HCT116 (cell line): ENCODE measurements at regions not wholly inside any gene's neighbourhood (a gene's known extent, or its start where the extent isn't known, plus 50 kb on each side); places are given as distances from the start of the nearest gene placed in this dataset.

Experiments
- ATF3 ChIP-seq: IDR thresholded peaks from 2 replicates; pipeline ENCODE4 v1.6.1; 2012
- EGR1 ChIP-seq: IDR thresholded peaks from 2 replicates; pipeline ENCODE4 v1.6.1; 2012; ENCODE audit warnings: low read depth
- EZH2 ChIP-seq: fragments of 200-600 bp; sonication (generic); IDR thresholded peaks from 2 replicates; pipeline ENCODE4 v1.6.1; 2017; ENCODE audit warnings: antibody characterized with exemption, mixed run types
- EZH2phosphoT487 ChIP-seq: fragments of 200-600 bp; IDR thresholded peaks from 2 replicates; pipeline ENCODE4 v1.6.1; 2018; ENCODE audit warnings: antibody characterized with exemption, borderline replicate concordance
- POLR2AphosphoS5 ChIP-seq: IDR thresholded peaks from 2 replicates; pipeline ENCODE4 v1.6.1; 2011; ENCODE audit warnings: mild to moderate bottlenecking, low read depth, low read length, moderate library complexity
- YY1 ChIP-seq: IDR thresholded peaks from 2 replicates; pipeline ENCODE4 v1.6.1; 2011; ENCODE audit warnings: low read length, low read depth, moderate library complexity, mild to moderate bottlenecking; ENCODE audit not compliant: insufficient replicate concordance; ENCODE audit errors: extremely low read depth
- ZBTB33 ChIP-seq: IDR thresholded peaks from 2 replicates; pipeline ENCODE4 v1.6.1; 2011; ENCODE audit warnings: mild to moderate bottlenecking, low read length, moderate library complexity; ENCODE audit not compliant: insufficient replicate concordance; ENCODE audit errors: extremely low read depth
- TF ChIP-seq, protein P1 (sequence below), 3 experiments: fragments of 200-600 bp in 1 of 3; sonication (generic) in 1 of 3; IDR thresholded peaks in 2 of 3; conservative IDR thresholded peaks in 1 of 3; 2 replicates each; pipeline ENCODE4 v1.5.1; 2012 to 2017; ENCODE audit warnings: low read depth in 2 of 3, low read length in 2 of 3, antibody characterized with exemption in 1 of 3, borderline replicate concordance in 1 of 3, control low read depth in 1 of 3, mild to moderate bottlenecking in 1 of 3, mixed read lengths in 1 of 3, mixed run types in 1 of 3, moderate library complexity in 1 of 3; ENCODE audit not compliant: insufficient read depth in 1 of 3
- TF ChIP-seq, protein P2 (sequence below): IDR thresholded peaks from 2 replicates; pipeline ENCODE4 v1.6.1; 2012

GRCh38 chr12:18998343-18999261, 130.9 kb upstream of the PLEKHA5 start:
- no peak for TF ChIP-seq EGR1
- TF ChIP-seq, protein P1, sequence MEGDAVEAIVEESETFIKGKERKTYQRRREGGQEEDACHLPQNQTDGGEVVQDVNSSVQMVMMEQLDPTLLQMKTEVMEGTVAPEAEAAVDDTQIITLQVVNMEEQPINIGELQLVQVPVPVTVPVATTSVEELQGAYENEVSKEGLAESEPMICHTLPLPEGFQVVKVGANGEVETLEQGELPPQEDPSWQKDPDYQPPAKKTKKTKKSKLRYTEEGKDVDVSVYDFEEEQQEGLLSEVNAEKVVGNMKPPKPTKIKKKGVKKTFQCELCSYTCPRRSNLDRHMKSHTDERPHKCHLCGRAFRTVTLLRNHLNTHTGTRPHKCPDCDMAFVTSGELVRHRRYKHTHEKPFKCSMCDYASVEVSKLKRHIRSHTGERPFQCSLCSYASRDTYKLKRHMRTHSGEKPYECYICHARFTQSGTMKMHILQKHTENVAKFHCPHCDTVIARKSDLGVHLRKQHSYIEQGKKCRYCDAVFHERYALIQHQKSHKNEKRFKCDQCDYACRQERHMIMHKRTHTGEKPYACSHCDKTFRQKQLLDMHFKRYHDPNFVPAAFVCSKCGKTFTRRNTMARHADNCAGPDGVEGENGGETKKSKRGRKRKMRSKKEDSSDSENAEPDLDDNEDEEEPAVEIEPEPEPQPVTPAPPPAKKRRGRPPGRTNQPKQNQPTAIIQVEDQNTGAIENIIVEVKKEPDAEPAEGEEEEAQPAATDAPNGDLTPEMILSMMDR (IDR thresholded peaks at IDR 0.05 in 2 of 3, conservative IDR thresholded peaks at IDR 0.05 in 1 of 3; ENCODE audit: borderline replicate concordance in 1 of 3, insufficient read depth in 1 of 3, low read depth in 2 of 3, low read length in 2 of 3): no peak
- TF ChIP-seq, protein P2, sequence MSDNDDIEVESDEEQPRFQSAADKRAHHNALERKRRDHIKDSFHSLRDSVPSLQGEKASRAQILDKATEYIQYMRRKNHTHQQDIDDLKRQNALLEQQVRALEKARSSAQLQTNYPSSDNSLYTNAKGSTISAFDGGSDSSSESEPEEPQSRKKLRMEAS: no peak
- no peak for TF ChIP-seq EZH2
- TF ChIP-seq ZBTB33: no peak
- TF ChIP-seq YY1: no peak
- no peak for TF ChIP-seq ATF3
- TF ChIP-seq EZH2phosphoT487: no peak
- no peak for TF ChIP-seq POLR2AphosphoS5
